ENCODE measurements at regions not wholly inside any gene's neighbourhood (a gene's known extent, or its start where the extent isn't known, plus 50 kb on each side); places are given as distances from the start of the nearest gene placed in this dataset.

DNA sequence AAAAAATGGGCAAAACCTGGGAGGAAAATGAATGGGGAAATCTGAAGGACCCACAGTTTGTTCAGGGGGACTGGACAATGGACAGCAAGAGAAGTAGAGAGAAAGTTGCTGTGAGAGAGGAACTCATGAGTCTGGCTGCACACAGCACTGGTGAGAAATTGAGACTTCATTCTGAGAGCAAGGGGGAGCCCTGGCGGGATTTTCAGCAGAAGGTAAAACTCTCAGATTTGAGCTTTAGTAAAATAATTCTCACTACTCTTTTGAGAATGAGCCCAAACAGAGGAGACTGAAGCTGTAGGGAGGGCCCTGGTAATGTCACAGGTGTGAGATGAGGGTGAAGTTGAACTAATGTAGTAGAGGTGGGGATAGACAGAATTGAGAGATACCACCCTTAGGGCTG, 438.6 kb downstream of the OMA1 start:
- Mint-ChIP-seq H3K9me3 (no peaks in the 10 kb centered on the region), H3K27ac (no peak overlapping the region), H3K4me3 (no peak overlapping the region), H3K4me1 (no peaks in the 10 kb centered on the region), H3K36me3 (no peaks in the 10 kb centered on the region), H3K27me3 (peaks cover 3% of the 10 kb centered on the region)
- CTCF ChIA-PET, result no interaction called here
- no peak for DNase-seq

DNA sequence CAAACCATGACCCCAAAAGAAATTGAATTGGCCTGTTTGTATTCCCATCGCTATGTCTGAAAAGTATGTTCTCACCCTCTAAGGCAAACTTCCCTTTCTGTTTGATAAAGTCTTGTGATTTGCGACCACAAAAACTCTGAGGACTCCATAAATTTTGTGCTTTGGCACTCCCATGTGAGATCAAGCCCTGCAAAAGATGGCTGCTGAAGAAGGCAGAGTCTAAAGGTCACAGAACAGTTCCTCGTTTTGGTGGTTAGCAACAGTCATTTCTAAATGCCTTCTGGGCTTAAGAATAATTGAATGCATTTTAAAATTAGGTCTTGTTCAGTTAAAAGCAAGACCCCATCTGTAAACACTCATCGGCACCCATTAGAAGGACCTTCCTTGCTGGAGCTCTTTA, 441.6 kb downstream of the OMA1 start:
- Mint-ChIP-seq H3K9me3 (no peaks in the 10 kb centered on the region), H3K4me1 (no peaks in the 10 kb centered on the region), H3K27me3 (peaks cover 3% of the 10 kb centered on the region), H3K27ac (no peak overlapping the region), H3K4me3 (no peak overlapping the region), H3K36me3 (no peaks in the 10 kb centered on the region)
- DNase-seq, result no peak
- CTCF ChIA-PET, result no interaction called here

DNA sequence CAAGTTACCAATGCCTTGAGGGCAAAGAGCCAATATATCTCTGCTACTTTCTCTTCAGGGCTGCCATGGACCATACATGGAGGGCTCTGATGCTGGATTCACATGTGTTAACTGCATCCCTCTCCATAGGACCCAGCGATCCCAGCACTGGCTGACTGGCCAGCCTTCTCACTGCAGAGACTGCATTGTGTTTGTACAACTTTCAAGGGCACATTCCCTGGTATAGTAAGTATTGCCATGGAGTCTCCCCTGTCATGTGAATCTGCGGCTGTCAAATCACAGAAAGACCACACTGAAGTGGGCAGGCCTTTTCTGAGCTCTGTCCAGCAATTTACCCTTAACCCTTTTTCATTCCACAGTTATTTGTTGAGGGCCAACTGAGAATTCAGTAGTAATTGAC, 449.8 kb downstream of the OMA1 start:
- H3K9me3 Mint-ChIP-seq, result no peaks in the 10 kb centered on the region
- no peak for DNase-seq
- H3K27ac Mint-ChIP-seq, result no peak overlapping the region
- H3K36me3 Mint-ChIP-seq, result no peaks in the 10 kb centered on the region
- no peaks in the 10 kb centered on the region for H3K4me1 Mint-ChIP-seq
- CTCF ChIA-PET, result no interaction called here
- H3K27me3 Mint-ChIP-seq, result no peaks in the 10 kb centered on the region
- no peak overlapping the region for H3K4me3 Mint-ChIP-seq

- CTCF ChIA-PET, result no interaction called here
Measured at GRCh38 chr1:58095183-58095582, 451.3 kb downstream of the OMA1 start.

GRCh38 chr1:58094221-58094620, 452.3 kb downstream of the OMA1 start:
- Mint-ChIP-seq H3K27me3 (no peaks in the 10 kb centered on the region), H3K27ac (no peak overlapping the region), H3K9me3 (no peaks in the 10 kb centered on the region), H3K4me1 (no peaks in the 10 kb centered on the region), H3K4me3 (no peak overlapping the region), H3K36me3 (no peaks in the 10 kb centered on the region)
- CTCF ChIA-PET, result no interaction called here
- no peak for DNase-seq

More at GRCh38 chr1:58095183-58095582, 451.3 kb downstream of the OMA1 start:
- no peak overlapping the region for H3K27ac Mint-ChIP-seq
- H3K4me1 Mint-ChIP-seq, result no peaks in the 10 kb centered on the region
- no peaks in the 10 kb centered on the region for H3K9me3 Mint-ChIP-seq
- H3K36me3 Mint-ChIP-seq, result no peaks in the 10 kb centered on the region
- H3K27me3 Mint-ChIP-seq, result no peaks in the 10 kb centered on the region
- no peak overlapping the region for H3K4me3 Mint-ChIP-seq
- no peak for DNase-seq

DNA sequence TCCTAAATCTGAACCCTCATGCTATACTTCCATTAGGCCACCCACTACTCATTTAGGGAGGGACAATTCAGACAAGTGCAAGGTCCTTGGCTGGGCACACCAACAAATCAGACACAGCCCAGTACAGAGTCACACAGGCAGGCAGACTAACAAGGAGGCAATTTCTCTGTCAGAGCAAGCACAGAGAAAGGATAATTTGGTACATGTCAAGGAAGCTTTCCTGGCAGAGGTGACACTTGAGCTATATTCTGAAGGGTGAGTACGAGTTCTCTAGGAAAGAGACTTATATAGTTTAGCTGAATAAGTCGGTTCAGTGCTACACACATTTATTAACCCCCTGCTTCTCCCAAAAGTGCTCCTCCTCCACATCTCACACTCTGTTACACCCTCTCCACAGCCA, 455.9 kb downstream of the OMA1 start:
- DNase-seq, result no peak
- CTCF ChIA-PET, result no interaction called here
- Mint-ChIP-seq H3K36me3 (no peaks in the 10 kb centered on the region), H3K4me3 (no peak overlapping the region), H3K9me3 (no peaks in the 10 kb centered on the region), H3K27ac (no peak overlapping the region), H3K4me1 (no peaks in the 10 kb centered on the region), H3K27me3 (no peaks in the 10 kb centered on the region)

DNA sequence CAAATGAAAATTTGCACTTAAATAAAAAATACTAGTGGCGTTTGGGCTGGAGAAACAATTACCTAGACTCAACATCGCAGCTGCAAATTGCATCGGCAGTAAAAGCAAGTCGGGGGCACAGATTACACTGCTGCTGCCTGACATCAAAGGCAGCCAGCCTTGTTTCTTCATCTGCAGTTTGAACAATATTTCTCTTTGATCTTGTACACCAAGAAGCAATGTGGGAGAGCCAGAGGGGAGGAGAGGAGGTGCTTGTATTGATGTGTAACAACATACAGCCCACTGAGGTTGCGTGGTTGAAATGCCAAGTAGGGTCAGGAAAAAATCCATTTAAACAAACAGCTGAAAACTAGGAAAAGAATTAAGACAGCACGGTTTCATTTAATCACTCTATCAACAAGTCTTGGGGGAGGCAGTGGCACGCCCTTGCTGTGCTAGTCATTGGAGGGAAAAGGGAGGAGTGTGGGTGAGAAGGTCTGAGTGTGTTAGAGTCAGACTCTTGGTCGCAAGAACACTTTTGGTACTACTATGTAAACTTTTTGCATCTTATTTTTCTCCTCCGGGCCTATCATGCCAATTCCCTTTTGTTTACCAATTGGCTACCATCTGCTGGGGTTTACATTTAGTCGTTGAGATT, 456.5 kb downstream of the OMA1 start:
- no peak for DNase-seq
- CTCF ChIA-PET, result no interaction called here
- H3K4me3 Mint-ChIP-seq, result no peak overlapping the region
- no peak overlapping the region for H3K27ac Mint-ChIP-seq
- H3K9me3 Mint-ChIP-seq, result no peaks in the 10 kb centered on the region
- H3K4me1 Mint-ChIP-seq, result no peaks in the 10 kb centered on the region
- H3K36me3 Mint-ChIP-seq, result no peaks in the 10 kb centered on the region
- H3K27me3 Mint-ChIP-seq, result no peaks in the 10 kb centered on the region

GRCh38 chr1:58084266-58084665, 462.3 kb downstream of the OMA1 start:
- Mint-ChIP-seq H3K27me3 (no peaks in the 10 kb centered on the region), H3K27ac (no peak overlapping the region), H3K9me3 (no peaks in the 10 kb centered on the region), H3K36me3 (no peaks in the 10 kb centered on the region), H3K4me1 (no peaks in the 10 kb centered on the region), H3K4me3 (no peak overlapping the region)
- DNase-seq, result no peak
- CTCF ChIA-PET, result no interaction called here

DNA sequence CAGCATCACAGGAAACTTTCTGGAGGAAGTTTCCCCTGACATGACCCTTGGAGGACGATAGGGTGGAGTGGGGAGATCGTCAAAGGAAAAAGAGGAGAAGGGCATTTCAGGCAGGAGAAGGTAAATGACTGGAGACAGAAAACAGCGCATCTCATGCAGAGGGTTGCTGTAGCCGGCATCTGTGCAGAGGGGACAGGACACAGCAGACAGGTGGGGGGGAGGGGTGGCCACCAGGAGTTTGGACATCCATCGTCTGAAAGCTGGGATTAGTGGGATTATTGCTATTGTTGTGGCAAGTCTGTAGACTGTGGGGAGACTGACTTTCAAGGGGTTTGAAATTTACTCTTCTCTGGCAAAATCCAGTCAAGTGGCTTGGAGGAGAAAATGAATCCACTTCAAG, 463.9 kb downstream of the OMA1 start:
- H3K27me3 Mint-ChIP-seq, result no peaks in the 10 kb centered on the region
- no peak for DNase-seq
- no peak overlapping the region for H3K27ac Mint-ChIP-seq
- no peak overlapping the region for H3K4me3 Mint-ChIP-seq
- no peaks in the 10 kb centered on the region for H3K4me1 Mint-ChIP-seq
- no peaks in the 10 kb centered on the region for H3K9me3 Mint-ChIP-seq
- no peaks in the 10 kb centered on the region for H3K36me3 Mint-ChIP-seq
- CTCF ChIA-PET, result no interaction called here

- no peak for DNase-seq
- H3K36me3 Mint-ChIP-seq, result no peaks in the 10 kb centered on the region
- H3K27ac Mint-ChIP-seq, result no peak overlapping the region
- no peaks in the 10 kb centered on the region for H3K9me3 Mint-ChIP-seq
- CTCF ChIA-PET, result no interaction called here
- H3K27me3 Mint-ChIP-seq, result no peaks in the 10 kb centered on the region
- no peaks in the 10 kb centered on the region for H3K4me1 Mint-ChIP-seq
- H3K4me3 Mint-ChIP-seq, result no peak overlapping the region
Measured at GRCh38 chr1:58076258-58076657, 470.3 kb downstream of the OMA1 start.

GRCh38 chr1:58075188-58075578, 471.3 kb downstream of the OMA1 start:
- no peak for DNase-seq
- H3K4me1 Mint-ChIP-seq, result no peaks in the 10 kb centered on the region
- no peak overlapping the region for H3K4me3 Mint-ChIP-seq
- no peaks in the 10 kb centered on the region for H3K9me3 Mint-ChIP-seq
- H3K27me3 Mint-ChIP-seq, result no peaks in the 10 kb centered on the region
- H3K36me3 Mint-ChIP-seq, result no peaks in the 10 kb centered on the region
- H3K27ac Mint-ChIP-seq, result no peak overlapping the region
- CTCF ChIA-PET, result no interaction called here

GRCh38 chr1:58072450-58072849, 474.1 kb downstream of the OMA1 start:
- Mint-ChIP-seq H3K27me3 (no peaks in the 10 kb centered on the region), H3K4me1 (no peaks in the 10 kb centered on the region), H3K4me3 (no peak overlapping the region), H3K27ac (no peak overlapping the region), H3K9me3 (no peaks in the 10 kb centered on the region), H3K36me3 (no peaks in the 10 kb centered on the region)
- CTCF ChIA-PET, result no interaction called here
- DNase-seq, result no peak

- Mint-ChIP-seq H3K27ac (no peak overlapping the region), H3K4me1 (no peaks in the 10 kb centered on the region), H3K27me3 (no peaks in the 10 kb centered on the region), H3K36me3 (no peaks in the 10 kb centered on the region), H3K4me3 (no peak overlapping the region), H3K9me3 (no peaks in the 10 kb centered on the region)
- CTCF ChIA-PET, result no interaction called here
- no peak for DNase-seq
Measured at GRCh38 chr1:58067082-58067481, 479.4 kb downstream of the OMA1 start.

DNA sequence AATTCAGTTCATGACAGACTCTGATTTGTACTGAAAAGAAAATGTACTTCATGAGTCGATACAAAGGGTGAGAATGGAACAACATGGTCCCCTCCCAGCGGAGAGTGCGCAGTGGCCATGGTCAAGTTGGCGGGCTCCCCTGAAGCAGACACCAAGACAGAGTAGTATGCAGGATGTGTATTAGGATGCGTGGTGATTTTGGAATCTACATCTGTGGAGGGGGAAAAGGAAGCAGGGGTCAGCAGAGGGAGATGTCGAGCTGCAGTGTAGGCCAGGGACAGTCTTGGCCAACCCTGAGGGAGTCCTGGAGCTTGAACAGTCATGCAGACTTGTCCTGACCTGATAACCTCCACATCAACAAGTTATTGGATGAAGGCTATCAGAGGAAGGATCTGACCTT, 481.0 kb downstream of the OMA1 start:
- Mint-ChIP-seq H3K4me3 (no peak overlapping the region), H3K27me3 (no peaks in the 10 kb centered on the region), H3K4me1 (no peaks in the 10 kb centered on the region), H3K36me3 (no peaks in the 10 kb centered on the region), H3K9me3 (no peaks in the 10 kb centered on the region), H3K27ac (no peak overlapping the region)
- CTCF ChIA-PET, result no interaction called here
- no peak for DNase-seq

- DNase-seq, result no peak
- no peaks in the 10 kb centered on the region for H3K4me1 Mint-ChIP-seq
- H3K4me3 Mint-ChIP-seq, result no peak overlapping the region
- no peaks in the 10 kb centered on the region for H3K9me3 Mint-ChIP-seq
- no peak overlapping the region for H3K27ac Mint-ChIP-seq
- CTCF ChIA-PET, result no interaction called here
- H3K27me3 Mint-ChIP-seq, result no peaks in the 10 kb centered on the region
- H3K36me3 Mint-ChIP-seq, result no peaks in the 10 kb centered on the region
Measured at GRCh38 chr1:58064166-58064565, 482.4 kb downstream of the OMA1 start.

GRCh38 chr1:58063095-58063494, 483.4 kb downstream of the OMA1 start:
- no peak overlapping the region for H3K4me3 Mint-ChIP-seq
- no peaks in the 10 kb centered on the region for H3K27me3 Mint-ChIP-seq
- no peak for DNase-seq
- H3K36me3 Mint-ChIP-seq, result no peaks in the 10 kb centered on the region
- H3K4me1 Mint-ChIP-seq, result no peaks in the 10 kb centered on the region
- H3K9me3 Mint-ChIP-seq, result no peaks in the 10 kb centered on the region
- CTCF ChIA-PET, result no interaction called here
- H3K27ac Mint-ChIP-seq, result no peak overlapping the region
